ENCODE measurements at regions not wholly inside any gene's neighbourhood (a gene's known extent, or its start where the extent isn't known, plus 50 kb on each side); places are given as distances from the start of the nearest gene placed in this dataset.

DNA sequence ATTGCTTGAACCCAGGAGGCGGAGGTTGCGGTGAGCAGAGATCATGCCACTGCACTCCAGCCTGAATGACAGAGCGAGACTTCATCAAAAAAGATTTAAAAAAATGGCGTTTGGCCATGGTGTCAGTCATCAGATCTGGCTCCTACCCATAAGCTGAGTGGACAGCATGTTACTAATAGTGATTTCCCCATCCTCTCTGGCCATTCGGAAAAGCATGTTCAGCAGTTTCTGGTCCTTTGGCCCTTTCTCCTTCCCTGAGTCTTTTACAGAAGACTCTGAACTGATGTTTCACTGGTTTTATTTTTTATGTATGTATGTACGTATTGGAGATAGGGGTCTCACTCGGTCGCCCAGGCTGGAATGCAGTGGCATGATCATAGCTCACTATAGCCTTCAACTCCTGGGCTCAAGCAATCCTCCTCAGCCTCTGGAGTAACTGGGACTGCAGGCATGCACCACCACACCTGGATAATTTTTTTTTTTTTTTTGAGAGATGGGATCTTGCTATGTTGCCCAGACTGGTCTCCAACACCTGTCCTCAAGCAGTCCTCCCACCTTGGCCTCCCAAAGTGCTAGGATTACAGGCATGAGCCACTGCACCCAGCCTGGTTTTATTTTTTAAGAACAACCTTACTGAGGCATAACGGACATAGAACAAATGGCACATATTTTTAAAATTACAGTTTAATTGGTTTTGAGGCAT, 84.2 kb upstream of the CNKSR3 start:
- Histone ChIP-seq H3K27ac (no peak overlapping the region), H3K4me1 (no peaks in the 10 kb centered on the region), H3K4me3 (no peak overlapping the region), H3K4me2 (no peak overlapping the region), H3K9me3 (no peaks in the 10 kb centered on the region)
- DNase-seq (ENCODE audit: low read depth in 1 of 2, low spot score in 1 of 2) (no peak), FAIRE-seq (no peak), ATAC-seq (no peak)
- POLR2A ChIA-PET: no interaction called here
- CTCF ChIA-PET: no interaction called here
- WGBS (ENCODE audit: missing lambda C conversion rate): 80% methylated on average over 9 of the region's 9 CpGs
- TF ChIP-seq, protein P1, sequence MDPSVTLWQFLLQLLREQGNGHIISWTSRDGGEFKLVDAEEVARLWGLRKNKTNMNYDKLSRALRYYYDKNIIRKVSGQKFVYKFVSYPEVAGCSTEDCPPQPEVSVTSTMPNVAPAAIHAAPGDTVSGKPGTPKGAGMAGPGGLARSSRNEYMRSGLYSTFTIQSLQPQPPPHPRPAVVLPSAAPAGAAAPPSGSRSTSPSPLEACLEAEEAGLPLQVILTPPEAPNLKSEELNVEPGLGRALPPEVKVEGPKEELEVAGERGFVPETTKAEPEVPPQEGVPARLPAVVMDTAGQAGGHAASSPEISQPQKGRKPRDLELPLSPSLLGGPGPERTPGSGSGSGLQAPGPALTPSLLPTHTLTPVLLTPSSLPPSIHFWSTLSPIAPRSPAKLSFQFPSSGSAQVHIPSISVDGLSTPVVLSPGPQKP (IDR thresholded peaks at IDR 0.05; ENCODE audit: low read depth, low read length): no peak
- TF ChIP-seq, protein P2, sequence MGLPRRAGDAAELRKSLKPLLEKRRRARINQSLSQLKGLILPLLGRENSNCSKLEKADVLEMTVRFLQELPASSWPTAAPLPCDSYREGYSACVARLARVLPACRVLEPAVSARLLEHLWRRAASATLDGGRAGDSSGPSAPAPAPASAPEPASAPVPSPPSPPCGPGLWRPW (IDR thresholded peaks at IDR 0.05): no peak
- no peak for TF ChIP-seq ESRRA (IDR thresholded peaks at IDR 0.05; ENCODE audit: borderline replicate concordance, low read length)
- no peak for TF ChIP-seq RFX5 (IDR thresholded peaks at IDR 0.05)
- TF ChIP-seq NR3C1 (IDR thresholded peaks at IDR 0.05): no peak
- TF ChIP-seq CEBPB (IDR thresholded peaks at IDR 0.05): no peak

DNA sequence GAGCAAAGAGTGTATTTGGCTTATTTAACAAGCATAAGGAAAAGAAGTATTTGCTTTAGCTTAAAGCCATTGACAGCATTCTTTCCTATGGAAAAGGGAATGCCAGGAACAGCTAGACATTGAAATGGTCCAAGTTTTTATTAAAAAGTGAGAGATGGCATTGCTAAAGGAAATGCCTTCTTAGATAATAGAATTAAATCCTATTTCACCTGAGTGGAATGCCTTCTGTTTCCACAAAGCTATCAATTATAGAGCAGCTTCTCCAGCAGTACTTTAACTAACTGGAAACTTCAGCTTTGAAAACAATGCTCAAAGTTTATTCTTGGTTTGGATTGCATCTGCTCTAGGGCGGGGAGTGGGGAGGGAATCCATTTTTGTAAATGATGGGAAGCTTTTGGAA, 85.1 kb upstream of the CNKSR3 start:
- Histone ChIP-seq H3K4me3 (no peak overlapping the region), H3K27ac (no peak overlapping the region), H3K4me1 (no peaks in the 10 kb centered on the region), H3K9me3 (no peaks in the 10 kb centered on the region), H3K4me2 (no peak overlapping the region)
- no peak for TF ChIP-seq ESRRA (IDR thresholded peaks at IDR 0.05; ENCODE audit: borderline replicate concordance, low read length)
- no peak for TF ChIP-seq NFE2L2 (conservative IDR thresholded peaks at IDR 0.05; ENCODE audit: low read length)
- no peak for TF ChIP-seq TP53 (CRISPR knock-in tag; IDR thresholded peaks at IDR 0.05)
- TF ChIP-seq, protein P3, sequence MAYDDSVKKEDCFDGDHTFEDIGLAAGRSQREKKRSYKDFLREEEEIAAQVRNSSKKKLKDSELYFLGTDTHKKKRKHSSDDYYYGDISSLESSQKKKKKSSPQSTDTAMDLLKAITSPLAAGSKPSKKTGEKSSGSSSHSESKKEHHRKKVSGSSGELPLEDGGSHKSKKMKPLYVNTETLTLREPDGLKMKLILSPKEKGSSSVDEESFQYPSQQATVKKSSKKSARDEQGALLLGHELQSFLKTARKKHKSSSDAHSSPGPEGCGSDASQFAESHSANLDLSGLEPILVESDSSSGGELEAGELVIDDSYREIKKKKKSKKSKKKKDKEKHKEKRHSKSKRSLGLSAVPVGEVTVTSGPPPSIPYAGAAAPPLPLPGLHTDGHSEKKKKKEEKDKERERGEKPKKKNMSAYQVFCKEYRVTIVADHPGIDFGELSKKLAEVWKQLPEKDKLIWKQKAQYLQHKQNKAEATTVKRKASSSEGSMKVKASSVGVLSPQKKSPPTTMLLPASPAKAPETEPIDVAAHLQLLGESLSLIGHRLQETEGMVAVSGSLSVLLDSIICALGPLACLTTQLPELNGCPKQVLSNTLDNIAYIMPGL (CRISPR knock-in tag; IDR thresholded peaks at IDR 0.05; ENCODE audit: borderline replicate concordance): no peak
- no peak for TF ChIP-seq ZNF302 (CRISPR knock-in tag; IDR thresholded peaks at IDR 0.05)
- no peak for TF ChIP-seq JUNB (IDR thresholded peaks at IDR 0.05)
- no peak for TF ChIP-seq CBX8 (IDR thresholded peaks at IDR 0.05)
- CTCF ChIA-PET: interaction anchor here (1.2 kb wide), 1 partner anchor 21 kb away, joined by 3 read pairs; no protein-coding TSS in a partner anchor
- POLR2A ChIA-PET: no interaction called here
- ATAC-seq (no peak), DNase-seq (ENCODE audit: low read depth in 1 of 2, low spot score in 1 of 2) (no peak), FAIRE-seq (no peak)
- 71% methylated on average over 1 of the region's 1 CpG for WGBS (ENCODE audit: missing lambda C conversion rate)

DNA sequence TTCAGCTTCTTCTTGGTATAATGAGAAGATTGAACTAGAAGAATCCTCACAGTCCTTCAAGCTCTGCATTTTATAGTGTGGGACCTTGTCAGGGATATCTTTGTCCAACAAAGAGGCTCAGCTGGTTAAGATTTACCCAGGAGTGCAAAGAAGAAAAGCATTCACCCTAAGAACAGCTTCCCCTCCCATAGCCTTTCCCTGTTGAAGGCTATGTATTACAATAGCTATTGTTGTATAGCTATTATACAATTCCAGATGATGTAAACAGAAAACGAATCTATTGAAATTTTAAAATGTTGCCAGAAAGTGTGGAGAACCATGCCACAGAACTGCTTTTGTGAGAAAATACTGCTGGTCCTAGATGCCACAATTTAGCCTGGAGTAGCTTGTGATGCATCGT, 85.5 kb upstream of the CNKSR3 start:
- TF ChIP-seq HOXB13 (CRISPR knock-in tag; IDR thresholded peaks at IDR 0.05; ENCODE audit: low read depth) (no peak), GATA3 (IDR thresholded peaks at IDR 0.05; ENCODE audit: borderline replicate concordance) (no peak), MAFK (IDR thresholded peaks at IDR 0.05; ENCODE audit: partially characterized antibody) (no peak), JUNB (IDR thresholded peaks at IDR 0.05) (no peak)
- TF ChIP-seq, protein P1 (IDR thresholded peaks at IDR 0.05; ENCODE audit: low read depth, low read length): no peak
- DNase-seq (ENCODE audit: low read depth in 1 of 2, low spot score in 1 of 2) (no peak), FAIRE-seq (no peak), ATAC-seq (no peak)
- H3K9me3 ChIP-seq: no peaks in the 10 kb centered on the region
- H3K4me2 ChIP-seq: no peak overlapping the region
- 61% methylated on average over 2 of the region's 2 CpGs for WGBS (ENCODE audit: missing lambda C conversion rate)
- CTCF ChIA-PET: interaction anchor here (1.2 kb wide), 1 partner anchor 21 kb away, joined by 3 read pairs; no protein-coding TSS in a partner anchor
- POLR2A ChIA-PET: no interaction called here
- no peak overlapping the region for H3K4me3 ChIP-seq
- H3K4me1 ChIP-seq: no peaks in the 10 kb centered on the region
- H3K27ac ChIP-seq: no peak overlapping the region

DNA sequence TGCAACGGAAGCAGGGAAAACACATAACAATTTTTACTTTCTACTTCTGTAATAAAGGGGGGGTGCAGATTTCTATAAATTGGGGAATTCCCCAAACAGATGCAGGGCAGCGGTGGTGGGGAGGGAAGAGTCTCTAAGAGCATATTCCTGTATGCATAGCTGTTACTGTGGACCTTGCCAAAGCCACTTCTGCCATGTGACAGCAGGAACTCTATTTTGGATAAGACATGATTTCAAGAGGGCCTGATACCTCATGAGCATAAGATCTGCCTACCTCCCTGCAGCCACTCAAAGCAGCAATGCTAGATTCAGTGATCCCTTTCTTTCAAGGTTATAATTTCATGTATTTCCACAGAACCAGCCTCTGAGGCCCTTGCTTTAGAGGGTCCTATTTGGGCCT, 86.2 kb upstream of the CNKSR3 start:
- TF ChIP-seq ZFP36 (IDR thresholded peaks at IDR 0.05; ENCODE audit: borderline replicate concordance, partially characterized antibody) (no peak), SMC3 (IDR thresholded peaks at IDR 0.05) (no peak), CBX2 (IDR thresholded peaks at IDR 0.05; ENCODE audit: borderline replicate concordance, low read depth) (no peak), HOXB13 (CRISPR knock-in tag; IDR thresholded peaks at IDR 0.05; ENCODE audit: low read depth) (no peak), RCOR1 (IDR thresholded peaks at IDR 0.05; ENCODE audit: low read depth, low read length) (no peak)
- TF ChIP-seq, protein P2 (IDR thresholded peaks at IDR 0.05): no peak
- TF ChIP-seq, protein P4, sequence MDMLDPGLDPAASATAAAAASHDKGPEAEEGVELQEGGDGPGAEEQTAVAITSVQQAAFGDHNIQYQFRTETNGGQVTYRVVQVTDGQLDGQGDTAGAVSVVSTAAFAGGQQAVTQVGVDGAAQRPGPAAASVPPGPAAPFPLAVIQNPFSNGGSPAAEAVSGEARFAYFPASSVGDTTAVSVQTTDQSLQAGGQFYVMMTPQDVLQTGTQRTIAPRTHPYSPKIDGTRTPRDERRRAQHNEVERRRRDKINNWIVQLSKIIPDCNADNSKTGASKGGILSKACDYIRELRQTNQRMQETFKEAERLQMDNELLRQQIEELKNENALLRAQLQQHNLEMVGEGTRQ (IDR thresholded peaks at IDR 0.05): no peak
- TF ChIP-seq, protein P5, sequence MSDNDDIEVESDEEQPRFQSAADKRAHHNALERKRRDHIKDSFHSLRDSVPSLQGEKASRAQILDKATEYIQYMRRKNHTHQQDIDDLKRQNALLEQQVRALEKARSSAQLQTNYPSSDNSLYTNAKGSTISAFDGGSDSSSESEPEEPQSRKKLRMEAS (IDR thresholded peaks at IDR 0.05): no peak
- WGBS (ENCODE audit: missing lambda C conversion rate): 74% methylated on average over 2 of the region's 2 CpGs
- POLR2A ChIA-PET: no interaction called here

More for the DNA sequence above, 86.2 kb upstream of the CNKSR3 start:
- DNase-seq (ENCODE audit: low read depth in 1 of 2, low spot score in 1 of 2) (no peak), ATAC-seq (no peak), FAIRE-seq (no peak)
- Histone ChIP-seq H3K4me1 (no peaks in the 10 kb centered on the region), H3K27ac (no peak overlapping the region), H3K4me2 (no peak overlapping the region), H3K9me3 (no peaks in the 10 kb centered on the region), H3K4me3 (no peak overlapping the region)
- CTCF ChIA-PET: interaction anchor here (1.2 kb wide), 1 partner anchor 22 kb away, joined by 3 read pairs; no protein-coding TSS in a partner anchor

Data from A549 (cell line).